ENCODE measurements at regions not wholly inside any gene's neighbourhood (a gene's known extent, or its start where the extent isn't known, plus 50 kb on each side); places are given as distances from the start of the nearest gene placed in this dataset.

GRCh38 chr7:156152390-156152789 lies 340.1 kb upstream of the SHH start:
- no peak for TF ChIP-seq CTCF (IDR thresholded peaks at IDR 0.05; ENCODE audit: low read depth, low read length, missing input control)
- TF ChIP-seq, protein P1, sequence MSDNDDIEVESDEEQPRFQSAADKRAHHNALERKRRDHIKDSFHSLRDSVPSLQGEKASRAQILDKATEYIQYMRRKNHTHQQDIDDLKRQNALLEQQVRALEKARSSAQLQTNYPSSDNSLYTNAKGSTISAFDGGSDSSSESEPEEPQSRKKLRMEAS (IDR thresholded peaks at IDR 0.05), result no peak
- TF ChIP-seq, protein P2, sequence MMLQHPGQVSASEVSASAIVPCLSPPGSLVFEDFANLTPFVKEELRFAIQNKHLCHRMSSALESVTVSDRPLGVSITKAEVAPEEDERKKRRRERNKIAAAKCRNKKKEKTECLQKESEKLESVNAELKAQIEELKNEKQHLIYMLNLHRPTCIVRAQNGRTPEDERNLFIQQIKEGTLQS (IDR thresholded peaks at IDR 0.05), result no peak
- peak in 1 of 2 donors; percentile 10 for TF ChIP-seq RAD21 (IDR thresholded peaks at IDR 0.05)
- TF ChIP-seq TAF1 (conservative IDR thresholded peaks at IDR 0.05), result no peak
- no peak for TF ChIP-seq REST (IDR thresholded peaks at IDR 0.05)
- TF ChIP-seq FOXA1 (IDR thresholded peaks at IDR 0.05), result no peak
- TF ChIP-seq YY1 (IDR thresholded peaks at IDR 0.05), result no peak
- no peak for TF ChIP-seq ZBTB33 (IDR thresholded peaks at IDR 0.05)
- TF ChIP-seq JUND (IDR thresholded peaks at IDR 0.05), result no peak
